SK-N-MC (cell line): ENCODE measurements at regions not wholly inside any gene's neighbourhood (a gene's known extent, or its start where the extent isn't known, plus 50 kb on each side); places are given as distances from the start of the nearest gene placed in this dataset.

Source experiments
- EZH2 ChIP-seq: fragments of 200-600 bp; sonication (generic); IDR thresholded peaks from one replicate; pipeline ENCODE4 v1.6.1; 2017; ENCODE audit warnings: antibody characterized with exemption
- POLR2AphosphoS5 ChIP-seq: IDR thresholded peaks from 2 replicates; pipeline ENCODE4 v1.6.1; 2012; ENCODE audit warnings: mild to moderate bottlenecking, low read depth, low read length, borderline replicate concordance

- TF ChIP-seq POLR2AphosphoS5, result no peak
- TF ChIP-seq EZH2, result no peak
Observed at GRCh38 chr16:58843675-58844074, 109.6 kb upstream of the GOT2 start.
